HG03097 (cell line): ENCODE measurements at regions not wholly inside any gene's neighbourhood (a gene's known extent, or its start where the extent isn't known, plus 50 kb on each side); places are given as distances from the start of the nearest gene placed in this dataset.

ENCODE experiments used
- ATAC-seq: cut with Tn5 transposase; IDR thresholded peaks from one replicate; pipeline ENCODE4 v1.9.1; 2021; ENCODE audit not compliant: unreplicated experiment, low FRiP score

- ATAC-seq, result no peak
Observed at GRCh38 chr5:117681431-117682254, 1107.0 kb upstream of the SEMA6A start.

GRCh38 chr5:117680426-117680825, 1105.8 kb upstream of the SEMA6A start:
- ATAC-seq, result no peak

GRCh38 chr5:117679046-117679445, 1104.4 kb upstream of the SEMA6A start:
- no peak for ATAC-seq

GRCh38 chr5:117675646-117676045, 1101.0 kb upstream of the SEMA6A start:
- ATAC-seq, result no peak

GRCh38 chr5:117671551-117671950, 1096.9 kb upstream of the SEMA6A start:
- ATAC-seq, result no peak

- no peak for ATAC-seq
Observed at GRCh38 chr5:117667105-117667504, 1092.5 kb upstream of the SEMA6A start.

- no peak for ATAC-seq
Observed at GRCh38 chr5:117665121-117665520, 1090.5 kb upstream of the SEMA6A start.

GRCh38 chr5:117662361-117662760, 1087.7 kb upstream of the SEMA6A start:
- no peak for ATAC-seq

- ATAC-seq, result no peak
Observed at GRCh38 chr5:117657541-117657940, 1082.9 kb upstream of the SEMA6A start.

GRCh38 chr5:117652958-117653280, 1078.3 kb upstream of the SEMA6A start:
- no peak for ATAC-seq

- no peak for ATAC-seq
Observed at GRCh38 chr5:117652036-117652957, 1077.7 kb upstream of the SEMA6A start.

- ATAC-seq, result no peak
Observed at GRCh38 chr5:117649821-117650220, 1075.2 kb upstream of the SEMA6A start.

GRCh38 chr5:117645400-117645799, 1070.8 kb upstream of the SEMA6A start:
- ATAC-seq, result no peak

- no peak for ATAC-seq
Observed at GRCh38 chr5:117638581-117638980, 1064.0 kb upstream of the SEMA6A start.

GRCh38 chr5:117633093-117633492, 1058.5 kb upstream of the SEMA6A start:
- ATAC-seq, result no peak

GRCh38 chr5:117624201-117624600, 1049.6 kb upstream of the SEMA6A start:
- no peak for ATAC-seq

- no peak for ATAC-seq
Observed at GRCh38 chr5:117623042-117623805, 1048.6 kb upstream of the SEMA6A start.

- no peak for ATAC-seq
Observed at GRCh38 chr5:117621921-117622320, 1047.3 kb upstream of the SEMA6A start.

- no peak for ATAC-seq
Observed at GRCh38 chr5:117615226-117615625, 1040.6 kb upstream of the SEMA6A start.

GRCh38 chr5:117614408-117614807, 1039.8 kb upstream of the SEMA6A start:
- ATAC-seq, result no peak

GRCh38 chr5:117604845-117605244, 1030.2 kb upstream of the SEMA6A start:
- no peak for ATAC-seq
